B cell (primary cell): ENCODE measurements at regions not wholly inside any gene's neighbourhood (a gene's known extent, or its start where the extent isn't known, plus 50 kb on each side); places are given as distances from the start of the nearest gene placed in this dataset.

Source experiments
- ATAC-seq: fragments of 200-7000 bp; cut with Tn5 transposase; one replicate; pipeline ENCODE4 v1.10.0; 2021; ENCODE audit warnings: low read depth, mild to moderate bottlenecking, moderate number of reproducible peaks, moderate library complexity
- CTCF ChIA-PET: fragments of 350-600 bp; sonication (Branson Sonifier 250); formaldehyde crosslinking; loops from one replicate; lab custom pipeline; 2021; ENCODE audit warnings: antibody characterized with exemption, inconsistent platforms; lab: Charles Lee
- POLR2A ChIA-PET: fragments of 350-600 bp; sonication (Branson Sonifier 250); formaldehyde crosslinking; loops from one replicate; lab custom pipeline; 2021; ENCODE audit warnings: antibody characterized with exemption; lab: Charles Lee
- DNase-seq: peaks from one replicate; pipeline ENCODE4 v3.0.0; 2013
- H2AFZ ChIP-seq: 2 replicates; pipeline ENCODE4 v1.6.1; 2012; ENCODE audit warnings: mild to moderate bottlenecking, low read depth, low read length; ENCODE audit not compliant: insufficient read depth, poor library complexity, severe bottlenecking
- H3K27ac ChIP-seq, 2 donors: 1 replicate in 1 of 2; 2 replicates in 1 of 2; pipeline ENCODE4 v1.5.1; 2012 to 2013; ENCODE audit warnings: low read length in 2 of 2, mild to moderate bottlenecking in 2 of 2, moderate library complexity in 1 of 2
- H3K27me3 ChIP-seq, 4 experiments: fragments of 200-600 bp in 1 of 4; sonication (generic) in 1 of 4; replicated peaks in 1 of 4; 1 replicate in 2 of 4; 2 replicates in 2 of 4; pipeline versions ENCODE4 v1.6.1 to v1.7.0; 2013 to 2016; ENCODE audit warnings: low read length in 3 of 4, mild to moderate bottlenecking in 2 of 4, mixed read lengths in 1 of 4, moderate library complexity in 1 of 4; ENCODE audit not compliant: insufficient read depth in 4 of 4, control insufficient read depth in 3 of 4; ENCODE audit errors: control extremely low read depth in 1 of 4
- H3K36me3 ChIP-seq, 2 experiments: replicated peaks in 1 of 2; 1 replicate in 1 of 2; 2 replicates in 1 of 2; pipeline versions ENCODE4 v1.6.1 to v1.7.1; 2013; ENCODE audit warnings: low read length in 1 of 2; ENCODE audit not compliant: insufficient read depth in 2 of 2, control insufficient read depth in 1 of 2; ENCODE audit errors: control extremely low read depth in 1 of 2, extremely low read depth in 1 of 2
- H3K4me1 ChIP-seq, 2 donors: fragments of 200-600 bp in 1 of 2; sonication (generic) in 1 of 2; 1 replicate in 1 of 2; 2 replicates in 1 of 2; pipeline versions ENCODE4 v1.5.1 to v1.6.1; 2013 to 2017; ENCODE audit warnings: low read length in 2 of 2; ENCODE audit not compliant: control insufficient read depth in 2 of 2, insufficient read depth in 2 of 2
- H3K4me2 ChIP-seq: replicated peaks from 2 replicates; pipeline ENCODE3; 2012; ENCODE audit warnings: mild to moderate bottlenecking, low read depth, low read length; ENCODE audit not compliant: poor library complexity, severe bottlenecking
- H3K4me3 ChIP-seq, 5 experiments: fragments of 200-600 bp in 1 of 5; sonication (generic) in 1 of 5; 1 replicate in 3 of 5; 2 replicates in 2 of 5; pipeline versions ENCODE4 v1.5.1 to v1.7.0; 2011 to 2016; ENCODE audit warnings: low read length in 4 of 5, mild to moderate bottlenecking in 4 of 5, low read depth in 2 of 5, control low read depth in 1 of 5, moderate library complexity in 1 of 5; ENCODE audit not compliant: insufficient read depth in 1 of 5; ENCODE audit errors: control extremely low read depth in 1 of 5, extremely low read depth in 1 of 5
- H3K79me2 ChIP-seq: fragments of 200-600 bp; sonication (generic); one replicate; pipeline ENCODE4 v1.6.0; 2016; ENCODE audit warnings: low read length; ENCODE audit not compliant: control insufficient read depth, insufficient read depth
- H3K9ac ChIP-seq: fragments of 200-600 bp; sonication (generic); 2 replicates; pipeline ENCODE4 v1.6.1; 2017; ENCODE audit warnings: mild to moderate bottlenecking, low read length, moderate library complexity
- H3K9me3 ChIP-seq, 3 donors: one replicate each; pipeline versions ENCODE4 v1.6.1 to v1.7.1; 2013; ENCODE audit warnings: low read length in 2 of 3; ENCODE audit not compliant: control insufficient read depth in 2 of 3, insufficient read depth in 1 of 3; ENCODE audit errors: control extremely low read depth in 1 of 3
- H4K20me1 ChIP-seq: 2 replicates; pipeline ENCODE4 v1.6.0; 2012; ENCODE audit warnings: mild to moderate bottlenecking, low read length; ENCODE audit not compliant: insufficient read depth, control insufficient read depth, poor library complexity, severe bottlenecking
- H3K27ac Mint-ChIP-seq: one replicate; pipeline ENCODE4 v1.8.0; 2021; ENCODE audit warnings: mixed read lengths
- H3K27me3 Mint-ChIP-seq: one replicate; pipeline ENCODE4 v1.8.0; 2021; ENCODE audit warnings: mixed read lengths
- H3K4me1 Mint-ChIP-seq: one replicate; pipeline ENCODE4 v1.8.0; 2021; ENCODE audit warnings: mixed read lengths
- H3K4me3 Mint-ChIP-seq: one replicate; pipeline ENCODE4 v1.8.0; 2021; ENCODE audit warnings: mixed read lengths
- H3K9me3 Mint-ChIP-seq: one replicate; pipeline ENCODE4 v1.8.0; 2022; ENCODE audit warnings: mixed read lengths; ENCODE audit not compliant: insufficient read depth
- CTCF ChIP-seq: fragments of 200-600 bp; IDR thresholded peaks from one replicate; pipeline ENCODE4 v1.8.0; 2022; ENCODE audit warnings: antibody characterized with exemption, mild to moderate bottlenecking
- EZH2 ChIP-seq: IDR thresholded peaks from 2 replicates; pipeline ENCODE4 v1.6.1; 2012; ENCODE audit warnings: borderline replicate concordance, low read depth, mild to moderate bottlenecking, moderate library complexity, low read length; ENCODE audit not compliant: insufficient read depth, poor library complexity, severe bottlenecking
- intact Hi-C: fragments of 100-400 bp; cut with micrococcal nuclease; formaldehyde crosslinking; loops from one replicate; pipeline ENCODE4 v1.10.0; 2022

- H2AFZ ChIP-seq: no peak overlapping the region
- H3K4me3 Mint-ChIP-seq: no peak overlapping the region
- no peaks in the 10 kb centered on the region for H3K79me2 ChIP-seq
- no peak overlapping the region for H3K27ac Mint-ChIP-seq
- H3K27me3 ChIP-seq: peaks cover 0 to 2% (median 0%) of the 10 kb centered on the region in 4 experiments
- H3K27me3 Mint-ChIP-seq: peaks cover 21% of the 10 kb centered on the region
- no peak overlapping the region for H3K4me2 ChIP-seq
- H3K9me3 ChIP-seq: peaks cover 0 to 15% (median 4%) of the 10 kb centered on the region in 3 donors
- H3K4me1 ChIP-seq: no peaks in the 10 kb centered on the region
- intact Hi-C loops: no loop called here
- H4K20me1 ChIP-seq: no peaks in the 10 kb centered on the region
- no peaks in the 10 kb centered on the region for H3K4me1 Mint-ChIP-seq
- H3K9me3 Mint-ChIP-seq: peaks cover 13% of the 10 kb centered on the region
- ChIA-PET CTCF (no interaction called here), POLR2A (no interaction called here)
- H3K27ac ChIP-seq: no peak overlapping the region
- no peak for ATAC-seq
- DNase-seq: no peak
- TF ChIP-seq EZH2: no peak
- TF ChIP-seq CTCF: no peak
- H3K4me3 ChIP-seq: no peak overlapping the region
- H3K9ac ChIP-seq: no peak overlapping the region
- H3K36me3 ChIP-seq: no peaks in the 10 kb centered on the region
These were observed 384.6 kb upstream of the RORA start for GRCh38 chr15:61613729-61614128.

- no peak overlapping the region for H3K4me3 Mint-ChIP-seq
- ChIA-PET POLR2A (no interaction called here), CTCF (no interaction called here)
- DNase-seq (no peak), ATAC-seq (no peak)
- peaks cover 21% of the 10 kb centered on the region for H3K27me3 Mint-ChIP-seq
- TF ChIP-seq CTCF (no peak), EZH2 (no peak)
- intact Hi-C loops: no loop called here
- Histone ChIP-seq H4K20me1 (no peaks in the 10 kb centered on the region), H3K27me3 (peaks cover 0 to 3% (median 0%) of the 10 kb centered on the region in 4 experiments), H3K9ac (no peak overlapping the region), H3K27ac (no peak overlapping the region), H3K4me2 (no peak overlapping the region), H3K79me2 (no peaks in the 10 kb centered on the region), H3K9me3 (peaks cover 0 to 15% (median 4%) of the 10 kb centered on the region in 3 donors), H3K4me1 (no peaks in the 10 kb centered on the region), H3K4me3 (no peak overlapping the region), H3K36me3 (no peaks in the 10 kb centered on the region), H2AFZ (no peak overlapping the region)
- H3K9me3 Mint-ChIP-seq: peaks cover 10% of the 10 kb centered on the region
- H3K4me1 Mint-ChIP-seq: no peaks in the 10 kb centered on the region
- H3K27ac Mint-ChIP-seq: no peak overlapping the region
These were observed 384.0 kb upstream of the RORA start for GRCh38 chr15:61613138-61613537.
